Peyer's patch (tissue), 4 donors: ENCODE measurements at regions not wholly inside any gene's neighbourhood (a gene's known extent, or its start where the extent isn't known, plus 50 kb on each side); places are given as distances from the start of the nearest gene placed in this dataset.
"Not testable (repeated sequence)": the region's sequence is repeated elsewhere in the genome, so short reads cannot be mapped to it uniquely, and the experiment has no call there.

Source experiments
- DNase-seq, 3 donors: peaks; one replicate each; pipeline ENCODE4 v3.0.0-alpha.2; 2017 to 2019
- H3K27ac ChIP-seq, 4 donors: fragments of 200-600 bp; sonication (generic); one replicate each; pipeline ENCODE4 v1.5.1; 2016 to 2019
- H3K27me3 ChIP-seq, 2 donors: fragments of 200-600 bp; sonication (generic); one replicate each; pipeline ENCODE4 v1.5.1; 2019
- H3K36me3 ChIP-seq, 3 donors: fragments of 200-600 bp; sonication (generic); one replicate each; pipeline ENCODE4 v1.5.1; 2016 to 2019
- H3K4me1 ChIP-seq, 4 donors: fragments of 200-600 bp; sonication (generic); one replicate each; pipeline ENCODE4 v1.5.1; 2016 to 2019
- H3K4me3 ChIP-seq, 4 donors: fragments of 200-600 bp; sonication (generic); 1 replicate in 3 of 4; 2 replicates in 1 of 4; pipeline ENCODE4 v1.5.1; 2016 to 2019; ENCODE audit warnings: mild to moderate bottlenecking in 1 of 4
- H3K9me3 ChIP-seq, 4 donors: fragments of 200-600 bp; sonication (generic); one replicate each; pipeline ENCODE4 v1.5.1; 2016 to 2019; ENCODE audit warnings: mild to moderate bottlenecking in 1 of 4
- POLR2A ChIP-seq, 2 donors: fragments of 450-650 bp; IDR thresholded peaks; one replicate each; pipeline ENCODE4 v1.5.1; 2017; ENCODE audit warnings: antibody characterized with exemption in 2 of 2, mild to moderate bottlenecking in 2 of 2, moderate library complexity in 2 of 2
- TF ChIP-seq, protein P1 (sequence below), 6 experiments: fragments of 450-650 bp in 4 of 6; fragments of 200-600 bp in 2 of 6; sonication (generic) in 1 of 6; IDR thresholded peaks; one replicate each; pipeline ENCODE4 v1.5.1; 2017 to 2019; ENCODE audit warnings: antibody characterized with exemption in 6 of 6, mild to moderate bottlenecking in 3 of 6, moderate library complexity in 1 of 6

GRCh38 chr10:123221418-123221817 is 67.2 kb downstream of the BUB3 start:
- Histone ChIP-seq H3K27ac (no peak overlapping the region), H3K4me3 (no peak overlapping the region), H3K36me3 (no peaks in the 10 kb centered on the region), H3K4me1 (no peaks in the 10 kb centered on the region), H3K27me3 (no peaks in the 10 kb centered on the region), H3K9me3 (no peaks in the 10 kb centered on the region)
- TF ChIP-seq, protein P1, sequence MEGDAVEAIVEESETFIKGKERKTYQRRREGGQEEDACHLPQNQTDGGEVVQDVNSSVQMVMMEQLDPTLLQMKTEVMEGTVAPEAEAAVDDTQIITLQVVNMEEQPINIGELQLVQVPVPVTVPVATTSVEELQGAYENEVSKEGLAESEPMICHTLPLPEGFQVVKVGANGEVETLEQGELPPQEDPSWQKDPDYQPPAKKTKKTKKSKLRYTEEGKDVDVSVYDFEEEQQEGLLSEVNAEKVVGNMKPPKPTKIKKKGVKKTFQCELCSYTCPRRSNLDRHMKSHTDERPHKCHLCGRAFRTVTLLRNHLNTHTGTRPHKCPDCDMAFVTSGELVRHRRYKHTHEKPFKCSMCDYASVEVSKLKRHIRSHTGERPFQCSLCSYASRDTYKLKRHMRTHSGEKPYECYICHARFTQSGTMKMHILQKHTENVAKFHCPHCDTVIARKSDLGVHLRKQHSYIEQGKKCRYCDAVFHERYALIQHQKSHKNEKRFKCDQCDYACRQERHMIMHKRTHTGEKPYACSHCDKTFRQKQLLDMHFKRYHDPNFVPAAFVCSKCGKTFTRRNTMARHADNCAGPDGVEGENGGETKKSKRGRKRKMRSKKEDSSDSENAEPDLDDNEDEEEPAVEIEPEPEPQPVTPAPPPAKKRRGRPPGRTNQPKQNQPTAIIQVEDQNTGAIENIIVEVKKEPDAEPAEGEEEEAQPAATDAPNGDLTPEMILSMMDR (IDR thresholded peaks at IDR 0.05) = no peak
- TF ChIP-seq POLR2A (IDR thresholded peaks at IDR 0.05) = no peak
- DNase-seq = no peak

GRCh38 chr10:123222832-123223231 is 68.6 kb downstream of the BUB3 start:
- H3K4me3 ChIP-seq = no peak overlapping the region
- DNase-seq = no peak
- H3K27me3 ChIP-seq = no peaks in the 10 kb centered on the region
- no peaks in the 10 kb centered on the region for H3K4me1 ChIP-seq
- H3K36me3 ChIP-seq = no peaks in the 10 kb centered on the region
- TF ChIP-seq, protein P1 (IDR thresholded peaks at IDR 0.05) = no peak
- TF ChIP-seq POLR2A (IDR thresholded peaks at IDR 0.05) = no peak
- no peak overlapping the region for H3K27ac ChIP-seq
- H3K9me3 ChIP-seq = no peaks in the 10 kb centered on the region

- no peak overlapping the region for H3K4me3 ChIP-seq
- H3K27me3 ChIP-seq = no peaks in the 10 kb centered on the region
- H3K27ac ChIP-seq = no peak overlapping the region
- DNase-seq = no peak
- TF ChIP-seq POLR2A (IDR thresholded peaks at IDR 0.05) = no peak
- TF ChIP-seq, protein P1 (IDR thresholded peaks at IDR 0.05) = no peak
- no peaks in the 10 kb centered on the region for H3K36me3 ChIP-seq
- H3K4me1 ChIP-seq = no peaks in the 10 kb centered on the region
- H3K9me3 ChIP-seq = no peaks in the 10 kb centered on the region
Observed at GRCh38 chr10:123227706-123228105, 73.5 kb downstream of the BUB3 start.

GRCh38 chr10:123229927-123230630 is 75.9 kb downstream of the BUB3 start:
- TF ChIP-seq, protein P1 (IDR thresholded peaks at IDR 0.05) = no peak
- TF ChIP-seq POLR2A (IDR thresholded peaks at IDR 0.05) = no peak
- no peaks in the 10 kb centered on the region for H3K36me3 ChIP-seq
- DNase-seq = no peak

DNA sequence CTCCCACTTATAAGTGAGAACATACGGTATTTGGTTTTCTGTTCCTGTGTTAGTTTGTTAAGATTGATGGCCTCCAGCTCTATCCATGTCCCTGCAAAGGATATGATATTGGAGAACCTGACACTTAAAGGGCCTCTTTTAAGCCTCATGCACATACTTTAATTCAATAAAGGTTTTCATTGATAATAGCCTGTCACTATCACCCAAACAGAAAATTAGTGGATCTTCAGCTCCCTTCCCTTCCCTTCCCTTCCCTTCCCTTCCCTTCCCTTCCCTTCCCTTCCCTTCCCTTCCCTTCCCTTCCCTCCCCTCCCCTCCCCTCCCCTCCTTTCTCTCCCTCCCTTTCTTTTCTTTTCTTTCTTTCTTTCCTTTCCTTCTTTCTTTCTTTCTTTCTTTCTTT is 78.7 kb downstream of the BUB3 start:
- not testable (repeated sequence) for H3K27me3 ChIP-seq, H3K36me3 ChIP-seq, H3K4me1 ChIP-seq, DNase-seq, H3K4me3 ChIP-seq, H3K27ac ChIP-seq
- H3K9me3 ChIP-seq = peaks cover 0 to 10% (median 0%) of the 10 kb centered on the region in 4 donors

More at GRCh38 chr10:123229927-123230630, 75.9 kb downstream of the BUB3 start:
- H3K27ac ChIP-seq = no peak overlapping the region
- no peaks in the 10 kb centered on the region for H3K27me3 ChIP-seq
- H3K4me1 ChIP-seq = no peaks in the 10 kb centered on the region
- peaks cover 0 to 10% (median 0%) of the 10 kb centered on the region in 4 donors for H3K9me3 ChIP-seq
- no peak overlapping the region for H3K4me3 ChIP-seq

DNA sequence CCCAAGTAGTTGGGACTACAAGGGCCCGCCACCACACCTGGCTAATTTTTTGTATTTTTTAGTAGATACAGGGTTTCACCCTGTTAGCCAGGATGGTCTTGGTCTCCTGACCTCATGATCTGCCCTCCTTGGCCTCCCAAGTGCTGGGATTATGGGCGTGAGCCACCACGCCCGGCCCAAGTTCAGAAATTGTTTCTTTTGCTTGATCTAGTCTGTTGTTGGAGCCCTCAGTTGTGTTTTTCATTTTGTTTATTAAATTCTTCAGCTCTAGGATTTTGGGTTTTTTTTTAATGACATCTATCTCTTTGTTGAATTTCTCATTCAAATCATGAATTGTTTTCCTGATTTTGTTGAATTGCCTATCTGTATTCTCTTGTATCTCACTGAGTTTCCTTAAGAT is 80.8 kb downstream of the BUB3 start:
- H3K36me3 ChIP-seq, DNase-seq, H3K27ac ChIP-seq, H3K4me3 ChIP-seq, H3K4me1 ChIP-seq, H3K27me3 ChIP-seq: not testable (repeated sequence)
- peaks cover 0 to 10% (median 0%) of the 10 kb centered on the region in 4 donors for H3K9me3 ChIP-seq

GRCh38 chr10:123236126-123236525 is 81.9 kb downstream of the BUB3 start:
- Histone ChIP-seq H3K27ac (no peak overlapping the region), H3K9me3 (peaks cover 0 to 10% (median 0%) of the 10 kb centered on the region in 4 donors), H3K27me3 (no peaks in the 10 kb centered on the region), H3K4me3 (no peak overlapping the region), H3K36me3 (no peaks in the 10 kb centered on the region), H3K4me1 (no peaks in the 10 kb centered on the region)
- no peak for TF ChIP-seq POLR2A (IDR thresholded peaks at IDR 0.05)
- TF ChIP-seq, protein P1 (IDR thresholded peaks at IDR 0.05) = no peak
- DNase-seq = no peak
